HCT116 (cell line): ENCODE measurements at regions not wholly inside any gene's neighbourhood (a gene's known extent, or its start where the extent isn't known, plus 50 kb on each side); places are given as distances from the start of the nearest gene placed in this dataset.

Experiments
- ATAC-seq: fragments of 200-7000 bp; cut with Tn5 transposase; 2 replicates; pipeline ENCODE4 v1.9.1; 2020; ENCODE audit warnings: mild to moderate bottlenecking, moderate library complexity
- BruUV-seq: library from RNA; stranded (reverse); fragments of 400-500 nt; replicated peaks from 2 replicates; lab custom pipeline; 2021; lab: Mats Ljungman, UMichigan
- CTCF ChIA-PET: fragments of 300-600 bp; sonication (Branson Sonifier 250); formaldehyde crosslinking; loops from one replicate; lab custom pipeline; 2021; ENCODE audit warnings: antibody characterized with exemption; lab: Charles Lee
- POLR2A ChIA-PET: fragments of 300-600, 350-600 bp; sonication (Branson Sonifier 250); formaldehyde crosslinking; loops from one replicate; lab custom pipeline; 2021; ENCODE audit warnings: antibody characterized with exemption; lab: Charles Lee
- RAD21 ChIA-PET, 2 experiments: fragments of 300-600 bp; sonication (Branson Sonifier 250); formaldehyde crosslinking; loops; one replicate each; lab custom pipeline; 2023; ENCODE audit warnings: low total read pairs in 2 of 2; ENCODE audit not compliant: uncharacterized antibody in 2 of 2, unreplicated experiment in 2 of 2, low non-redundant PET in 1 of 2; lab: Charles Lee
- DNase-seq: peaks from one replicate; pipeline ENCODE4 v3.0.0-alpha.2; 2010; ENCODE audit warnings: low read depth, low spot score
- H2AFZ ChIP-seq: fragments of 200-600 bp; shearing (Covaris generic), sonication (generic); 2 replicates; pipeline ENCODE4 v1.6.1; 2017; ENCODE audit warnings: low read depth, mixed run types, mixed read lengths, antibody characterized with exemption, low read length; ENCODE audit not compliant: poor library complexity, severe bottlenecking
- H3K27ac ChIP-seq: 2 replicates; pipeline ENCODE4 v1.5.1; 2012; ENCODE audit warnings: low read depth, low read length
- H3K27me3 ChIP-seq: fragments of 200-600 bp; sonication (generic); 2 replicates; pipeline ENCODE4 v1.6.1; 2016; ENCODE audit warnings: mixed run types, low read length, mixed read lengths; ENCODE audit not compliant: insufficient read depth
- H3K36me3 ChIP-seq, 2 experiments: fragments of 200-500 bp in 1 of 2; fragments of 200-600 bp in 1 of 2; sonication (Bioruptor generic) in 1 of 2; sonication (generic) in 1 of 2; 2 replicates each; pipeline versions ENCODE4 v1.5.1 to v1.6.1; 2014 to 2016; ENCODE audit warnings: low read length in 2 of 2, inconsistent platforms in 1 of 2, mixed read lengths in 1 of 2, mixed run types in 1 of 2; ENCODE audit not compliant: insufficient read depth in 2 of 2, control insufficient read depth in 1 of 2
- H3K4me1 ChIP-seq, 2 experiments: fragments of 200-600 bp in 1 of 2; sonication (generic) in 1 of 2; 2 replicates each; pipeline versions ENCODE4 v1.5.1 to v1.6.1; 2012 to 2017; ENCODE audit warnings: low read length in 2 of 2, inconsistent platforms in 1 of 2, mild to moderate bottlenecking in 1 of 2, mixed read lengths in 1 of 2, mixed run types in 1 of 2, moderate library complexity in 1 of 2; ENCODE audit not compliant: insufficient read depth in 2 of 2, control insufficient read depth in 1 of 2
- H3K4me2 ChIP-seq: fragments of 200-600 bp; sonication (generic); 2 replicates; pipeline ENCODE4 v1.6.1; 2017; ENCODE audit warnings: mixed run types, low read length, mixed read lengths
- H3K4me3 ChIP-seq, 2 experiments: fragments of 200-600 bp in 1 of 2; sonication (generic) in 1 of 2; replicated peaks in 1 of 2; 2 replicates each; pipeline ENCODE4 v1.5.1; 2011 to 2016; ENCODE audit warnings: low read length in 2 of 2, control low read depth in 1 of 2, low read depth in 1 of 2, mild to moderate bottlenecking in 1 of 2, mixed read lengths in 1 of 2, mixed run types in 1 of 2
- H3K79me2 ChIP-seq: fragments of 200-600 bp; sonication (generic); 2 replicates; pipeline ENCODE4 v1.6.1; 2017; ENCODE audit warnings: mild to moderate bottlenecking, mixed run types, low read length, moderate library complexity, mixed read lengths; ENCODE audit not compliant: insufficient read depth
- H3K9ac ChIP-seq: fragments of 200-600 bp; sonication (generic); 2 replicates; pipeline ENCODE4 v1.6.1; 2016; ENCODE audit warnings: low read length, mixed read lengths
- H3K9me2 ChIP-seq: fragments of 200-600 bp; sonication (generic), shearing (Covaris generic); 2 replicates; pipeline ENCODE4 v1.6.1; 2017; ENCODE audit warnings: mixed run types, mild to moderate bottlenecking, moderate library complexity; ENCODE audit not compliant: insufficient read depth
- H3K9me3 ChIP-seq, 2 experiments: fragments of 200-500 bp in 1 of 2; fragments of 200-600 bp in 1 of 2; sonication (Bioruptor generic) in 1 of 2; sonication (generic) in 1 of 2; 2 replicates each; pipeline ENCODE4 v1.6.1; 2014 to 2017; ENCODE audit warnings: low read length in 2 of 2, mixed read lengths in 2 of 2, inconsistent platforms in 1 of 2, low read depth in 1 of 2, mild to moderate bottlenecking in 1 of 2, mixed run types in 1 of 2, moderate library complexity in 1 of 2; ENCODE audit not compliant: control insufficient read depth in 1 of 2, insufficient read depth in 1 of 2
- H4K20me1 ChIP-seq: fragments of 200-600 bp; sonication (generic), shearing (Covaris generic); 2 replicates; pipeline ENCODE4 v1.6.1; 2017; ENCODE audit warnings: mixed run types, mild to moderate bottlenecking, moderate library complexity; ENCODE audit not compliant: insufficient read depth
- CBX3 ChIP-seq: IDR thresholded peaks from 2 replicates; pipeline ENCODE4 v1.6.1; 2012; ENCODE audit warnings: low read depth
- EGR1 ChIP-seq: IDR thresholded peaks from 2 replicates; pipeline ENCODE4 v1.6.1; 2012; ENCODE audit warnings: low read depth
- ELF1 ChIP-seq: IDR thresholded peaks from 2 replicates; pipeline ENCODE4 v1.6.1; 2012; ENCODE audit warnings: low read depth, borderline replicate concordance
- EZH2 ChIP-seq: fragments of 200-600 bp; sonication (generic); IDR thresholded peaks from 2 replicates; pipeline ENCODE4 v1.6.1; 2017; ENCODE audit warnings: antibody characterized with exemption, mixed run types
- EZH2phosphoT487 ChIP-seq: fragments of 200-600 bp; IDR thresholded peaks from 2 replicates; pipeline ENCODE4 v1.6.1; 2018; ENCODE audit warnings: antibody characterized with exemption, borderline replicate concordance
- FOSL1 ChIP-seq: IDR thresholded peaks from 2 replicates; pipeline ENCODE4 v1.6.1; 2012; ENCODE audit warnings: low read depth
- POLR2A ChIP-seq: IDR thresholded peaks from 2 replicates; pipeline ENCODE4 v1.7.0; 2011; ENCODE audit warnings: borderline replicate concordance; ENCODE audit not compliant: insufficient read depth, insufficient read length; ENCODE audit errors: extremely low read depth
- POLR2AphosphoS5 ChIP-seq: IDR thresholded peaks from 2 replicates; pipeline ENCODE4 v1.6.1; 2011; ENCODE audit warnings: mild to moderate bottlenecking, low read depth, low read length, moderate library complexity
- intact Hi-C: fragments of 100-400 bp; cut with micrococcal nuclease; formaldehyde crosslinking; loops from 2 replicates; pipeline ENCODE4 v1.10.0; 2022
- TF ChIP-seq, protein P1 (sequence below), 3 experiments: fragments of 200-600 bp in 1 of 3; sonication (generic) in 1 of 3; IDR thresholded peaks in 2 of 3; conservative IDR thresholded peaks in 1 of 3; 2 replicates each; pipeline ENCODE4 v1.5.1; 2012 to 2017; ENCODE audit warnings: low read depth in 2 of 3, low read length in 2 of 3, antibody characterized with exemption in 1 of 3, borderline replicate concordance in 1 of 3, control low read depth in 1 of 3, mild to moderate bottlenecking in 1 of 3, mixed read lengths in 1 of 3, mixed run types in 1 of 3, moderate library complexity in 1 of 3; ENCODE audit not compliant: insufficient read depth in 1 of 3
- TF ChIP-seq, protein P2 (sequence below): IDR thresholded peaks from 2 replicates; pipeline ENCODE4 v1.6.1; 2011; ENCODE audit warnings: mild to moderate bottlenecking, low read length, moderate library complexity; ENCODE audit not compliant: insufficient replicate concordance; ENCODE audit errors: extremely low read depth

DNA sequence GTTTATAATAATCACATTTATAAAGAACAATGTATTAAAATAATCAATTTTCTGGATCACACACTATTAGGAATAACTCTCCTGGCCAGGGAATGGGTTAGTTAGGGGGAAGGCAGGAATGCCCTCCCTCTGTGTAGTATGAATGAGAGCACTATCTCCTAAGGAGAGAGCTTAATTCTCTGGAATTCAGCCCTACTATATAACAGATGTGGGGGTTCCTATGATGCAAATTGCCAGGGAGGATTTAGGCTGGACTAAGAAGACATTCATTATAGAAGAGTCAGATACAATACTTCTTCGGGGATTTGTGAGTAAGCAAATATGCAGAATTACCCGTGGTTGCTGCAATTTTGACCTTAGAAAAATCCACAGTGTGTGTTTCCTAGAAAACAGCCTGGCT, 250.1 kb upstream of the VRK2 start:
- Histone ChIP-seq H3K27ac (no peak overlapping the region), H3K4me1 (no peaks in the 10 kb centered on the region), H4K20me1 (no peaks in the 10 kb centered on the region), H3K27me3 (no peaks in the 10 kb centered on the region), H3K9me2 (no peaks in the 10 kb centered on the region), H2AFZ (no peak overlapping the region), H3K36me3 (no peaks in the 10 kb centered on the region), H3K9ac (no peak overlapping the region), H3K4me2 (no peak overlapping the region), H3K79me2 (no peaks in the 10 kb centered on the region), H3K9me3 (no peaks in the 10 kb centered on the region), H3K4me3 (no peak overlapping the region)
- DNase-seq: no peak
- ChIA-PET CTCF (no interaction called here), RAD21 (no interaction called here), POLR2A (no interaction called here)
- no peak for ATAC-seq
- no peak for TF ChIP-seq CBX3
- TF ChIP-seq, protein P1, sequence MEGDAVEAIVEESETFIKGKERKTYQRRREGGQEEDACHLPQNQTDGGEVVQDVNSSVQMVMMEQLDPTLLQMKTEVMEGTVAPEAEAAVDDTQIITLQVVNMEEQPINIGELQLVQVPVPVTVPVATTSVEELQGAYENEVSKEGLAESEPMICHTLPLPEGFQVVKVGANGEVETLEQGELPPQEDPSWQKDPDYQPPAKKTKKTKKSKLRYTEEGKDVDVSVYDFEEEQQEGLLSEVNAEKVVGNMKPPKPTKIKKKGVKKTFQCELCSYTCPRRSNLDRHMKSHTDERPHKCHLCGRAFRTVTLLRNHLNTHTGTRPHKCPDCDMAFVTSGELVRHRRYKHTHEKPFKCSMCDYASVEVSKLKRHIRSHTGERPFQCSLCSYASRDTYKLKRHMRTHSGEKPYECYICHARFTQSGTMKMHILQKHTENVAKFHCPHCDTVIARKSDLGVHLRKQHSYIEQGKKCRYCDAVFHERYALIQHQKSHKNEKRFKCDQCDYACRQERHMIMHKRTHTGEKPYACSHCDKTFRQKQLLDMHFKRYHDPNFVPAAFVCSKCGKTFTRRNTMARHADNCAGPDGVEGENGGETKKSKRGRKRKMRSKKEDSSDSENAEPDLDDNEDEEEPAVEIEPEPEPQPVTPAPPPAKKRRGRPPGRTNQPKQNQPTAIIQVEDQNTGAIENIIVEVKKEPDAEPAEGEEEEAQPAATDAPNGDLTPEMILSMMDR (IDR thresholded peaks at IDR 0.05 in 2 of 3, conservative IDR thresholded peaks at IDR 0.05 in 1 of 3; ENCODE audit: borderline replicate concordance in 1 of 3, insufficient read depth in 1 of 3, low read depth in 2 of 3, low read length in 2 of 3): no peak
- TF ChIP-seq FOSL1: no peak
- no TSS peak for BruUV-seq
- intact Hi-C loops: no loop called here

DNA sequence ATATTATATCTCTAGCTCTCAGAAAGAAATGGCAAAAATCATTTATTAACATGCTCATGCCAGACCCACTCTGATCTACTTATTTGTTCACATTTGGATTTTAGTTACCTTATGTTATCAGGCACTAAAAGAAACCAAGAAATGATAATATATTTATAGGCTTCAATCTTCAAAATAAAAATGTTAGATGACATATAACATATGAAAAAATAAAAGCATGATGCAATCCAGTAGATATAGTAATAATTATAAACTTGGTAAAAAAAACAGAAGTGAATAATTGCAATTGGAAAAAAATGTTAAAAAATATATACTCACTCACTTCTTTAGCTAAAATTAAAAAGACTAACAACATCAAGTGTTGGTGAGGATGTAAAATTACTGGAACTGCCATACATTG, 248.3 kb upstream of the VRK2 start:
- DNase-seq: no peak
- Histone ChIP-seq H3K9ac (no peak overlapping the region), H3K9me2 (no peaks in the 10 kb centered on the region), H3K4me1 (no peaks in the 10 kb centered on the region), H3K27me3 (no peaks in the 10 kb centered on the region), H3K4me3 (no peak overlapping the region), H3K79me2 (no peaks in the 10 kb centered on the region), H4K20me1 (no peaks in the 10 kb centered on the region), H3K4me2 (no peak overlapping the region), H3K27ac (no peak overlapping the region), H2AFZ (no peak overlapping the region), H3K36me3 (no peaks in the 10 kb centered on the region), H3K9me3 (no peaks in the 10 kb centered on the region)
- BruUV-seq: no TSS peak
- ATAC-seq: no peak
- ChIA-PET CTCF (no interaction called here), RAD21 (no interaction called here), POLR2A (no interaction called here)
- intact Hi-C loops: no loop called here
- TF ChIP-seq EZH2 (no peak), CBX3 (no peak), EZH2phosphoT487 (no peak), POLR2A (no peak), EGR1 (no peak), POLR2AphosphoS5 (no peak), FOSL1 (no peak), ELF1 (no peak)
- TF ChIP-seq, protein P2, sequence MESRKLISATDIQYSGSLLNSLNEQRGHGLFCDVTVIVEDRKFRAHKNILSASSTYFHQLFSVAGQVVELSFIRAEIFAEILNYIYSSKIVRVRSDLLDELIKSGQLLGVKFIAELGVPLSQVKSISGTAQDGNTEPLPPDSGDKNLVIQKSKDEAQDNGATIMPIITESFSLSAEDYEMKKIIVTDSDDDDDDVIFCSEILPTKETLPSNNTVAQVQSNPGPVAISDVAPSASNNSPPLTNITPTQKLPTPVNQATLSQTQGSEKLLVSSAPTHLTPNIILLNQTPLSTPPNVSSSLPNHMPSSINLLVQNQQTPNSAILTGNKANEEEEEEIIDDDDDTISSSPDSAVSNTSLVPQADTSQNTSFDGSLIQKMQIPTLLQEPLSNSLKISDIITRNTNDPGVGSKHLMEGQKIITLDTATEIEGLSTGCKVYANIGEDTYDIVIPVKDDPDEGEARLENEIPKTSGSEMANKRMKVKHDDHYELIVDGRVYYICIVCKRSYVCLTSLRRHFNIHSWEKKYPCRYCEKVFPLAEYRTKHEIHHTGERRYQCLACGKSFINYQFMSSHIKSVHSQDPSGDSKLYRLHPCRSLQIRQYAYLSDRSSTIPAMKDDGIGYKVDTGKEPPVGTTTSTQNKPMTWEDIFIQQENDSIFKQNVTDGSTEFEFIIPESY: no peak
